OCI-LY1 (cell line): ENCODE measurements at regions not wholly inside any gene's neighbourhood (a gene's known extent, or its start where the extent isn't known, plus 50 kb on each side); places are given as distances from the start of the nearest gene placed in this dataset.

ENCODE experiments used
- H2AFZ ChIP-seq: fragments of 200-600 bp; sonication (generic), shearing (Covaris generic); 2 replicates; pipeline ENCODE4 v1.6.0; 2014; ENCODE audit warnings: antibody characterized with exemption, mild to moderate bottlenecking, low read length
- H3F3A ChIP-seq: fragments of 200-600 bp; sonication (generic), shearing (Covaris generic); 2 replicates; pipeline ENCODE4 v1.6.0; 2014; ENCODE audit warnings: mild to moderate bottlenecking, antibody characterized with exemption, low read length, moderate library complexity; ENCODE audit not compliant: insufficient read depth
- H3K27ac ChIP-seq: fragments of 200-600 bp; sonication (generic); 2 replicates; pipeline ENCODE4 v1.5.1; 2014; ENCODE audit warnings: low read length, mixed run types, mild to moderate bottlenecking, low read depth; ENCODE audit not compliant: poor library complexity, severe bottlenecking
- H3K27me3 ChIP-seq: fragments of 200-600 bp; sonication (generic); 2 replicates; pipeline ENCODE4 v1.6.0; 2014; ENCODE audit warnings: antibody characterized with exemption, mild to moderate bottlenecking, low read length, moderate library complexity; ENCODE audit not compliant: insufficient read depth
- H3K36me3 ChIP-seq: fragments of 200-600 bp; sonication (generic); 2 replicates; pipeline ENCODE4 v1.6.1; 2014; ENCODE audit warnings: mild to moderate bottlenecking, antibody characterized with exemption, low read length, moderate library complexity, mixed read lengths; ENCODE audit not compliant: insufficient read depth
- H3K4me1 ChIP-seq: fragments of 200-600 bp; sonication (generic); 2 replicates; pipeline ENCODE4 v1.5.1; 2014; ENCODE audit warnings: mild to moderate bottlenecking, low read length, moderate library complexity; ENCODE audit not compliant: insufficient read depth, severe bottlenecking
- H3K4me2 ChIP-seq: fragments of 200-600 bp; sonication (generic), shearing (Covaris generic); 2 replicates; pipeline ENCODE4 v1.6.1; 2014; ENCODE audit warnings: low read length
- H3K4me3 ChIP-seq: fragments of 200-600 bp; sonication (generic); 2 replicates; pipeline ENCODE4 v1.5.1; 2014; ENCODE audit warnings: low read length, low read depth, mild to moderate bottlenecking, mixed read lengths; ENCODE audit not compliant: poor library complexity, severe bottlenecking
- H3K79me2 ChIP-seq: fragments of 200-600 bp; shearing (Covaris generic); 2 replicates; pipeline ENCODE4 v1.6.1; 2016; ENCODE audit warnings: mixed run types, low read length, mixed read lengths; ENCODE audit not compliant: insufficient read depth
- H3K9ac ChIP-seq: fragments of 200-600 bp; sonication (generic), shearing (Covaris generic); 2 replicates; pipeline ENCODE4 v1.6.1; 2014; ENCODE audit warnings: mild to moderate bottlenecking, low read length, mixed read lengths
- H3K9me2 ChIP-seq: fragments of 200-600 bp; sonication (generic), shearing (Covaris generic); 2 replicates; pipeline ENCODE4 v1.6.1; 2014; ENCODE audit warnings: low read depth, mild to moderate bottlenecking, low read length, mixed read lengths
- H3K9me3 ChIP-seq: fragments of 200-600 bp; shearing (Covaris generic); 2 replicates; pipeline ENCODE4 v1.6.1; 2014; ENCODE audit warnings: low read length, mixed read lengths
- H4K20me1 ChIP-seq: fragments of 200-600 bp; sonication (generic), shearing (Covaris generic); 2 replicates; pipeline ENCODE4 v1.6.0; 2016; ENCODE audit warnings: mild to moderate bottlenecking, low read length; ENCODE audit not compliant: insufficient read depth
- EZH2 ChIP-seq: fragments of 200-600 bp; sonication (generic), shearing (Covaris generic); IDR thresholded peaks from 2 replicates; pipeline ENCODE4 v1.8.0; 2017; ENCODE audit warnings: borderline replicate concordance, mixed run types, mild to moderate bottlenecking, antibody characterized with exemption, low read length, moderate library complexity, mixed read lengths
- TF ChIP-seq, protein P1 (sequence below): fragments of 200-600 bp; sonication (generic), shearing (Covaris generic); IDR thresholded peaks from 2 replicates; pipeline ENCODE4 v1.5.1; 2017; ENCODE audit warnings: mild to moderate bottlenecking, antibody characterized with exemption, low read length, moderate library complexity, mixed read lengths

DNA sequence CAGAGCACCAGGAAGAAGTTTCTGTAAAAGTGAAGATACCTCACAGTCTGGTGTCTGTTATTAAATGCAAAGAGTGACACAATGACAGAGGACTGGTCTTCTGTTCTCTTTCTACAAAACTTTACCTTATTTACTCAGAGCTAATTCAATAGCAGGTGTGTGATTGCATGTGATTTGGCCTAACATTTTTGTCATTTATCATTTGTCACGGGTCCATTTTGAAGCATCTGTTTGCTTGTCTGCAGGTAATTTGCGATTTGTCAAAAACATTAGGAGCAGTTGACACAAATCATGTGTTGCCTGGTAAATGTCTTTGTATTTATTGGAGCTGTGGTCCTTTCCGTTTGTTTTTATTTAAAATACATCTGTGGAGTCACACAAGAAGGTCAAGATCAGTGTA lies 1232.4 kb downstream of the STIM2 start:
- no peaks in the 10 kb centered on the region for H3K36me3 ChIP-seq
- H2AFZ ChIP-seq, result no peak overlapping the region
- H3K4me2 ChIP-seq, result no peak overlapping the region
- no peaks in the 10 kb centered on the region for H3K9me3 ChIP-seq
- H3K79me2 ChIP-seq, result no peaks in the 10 kb centered on the region
- no peak overlapping the region for H3K9ac ChIP-seq
- TF ChIP-seq EZH2, result no peak
- TF ChIP-seq, protein P1, sequence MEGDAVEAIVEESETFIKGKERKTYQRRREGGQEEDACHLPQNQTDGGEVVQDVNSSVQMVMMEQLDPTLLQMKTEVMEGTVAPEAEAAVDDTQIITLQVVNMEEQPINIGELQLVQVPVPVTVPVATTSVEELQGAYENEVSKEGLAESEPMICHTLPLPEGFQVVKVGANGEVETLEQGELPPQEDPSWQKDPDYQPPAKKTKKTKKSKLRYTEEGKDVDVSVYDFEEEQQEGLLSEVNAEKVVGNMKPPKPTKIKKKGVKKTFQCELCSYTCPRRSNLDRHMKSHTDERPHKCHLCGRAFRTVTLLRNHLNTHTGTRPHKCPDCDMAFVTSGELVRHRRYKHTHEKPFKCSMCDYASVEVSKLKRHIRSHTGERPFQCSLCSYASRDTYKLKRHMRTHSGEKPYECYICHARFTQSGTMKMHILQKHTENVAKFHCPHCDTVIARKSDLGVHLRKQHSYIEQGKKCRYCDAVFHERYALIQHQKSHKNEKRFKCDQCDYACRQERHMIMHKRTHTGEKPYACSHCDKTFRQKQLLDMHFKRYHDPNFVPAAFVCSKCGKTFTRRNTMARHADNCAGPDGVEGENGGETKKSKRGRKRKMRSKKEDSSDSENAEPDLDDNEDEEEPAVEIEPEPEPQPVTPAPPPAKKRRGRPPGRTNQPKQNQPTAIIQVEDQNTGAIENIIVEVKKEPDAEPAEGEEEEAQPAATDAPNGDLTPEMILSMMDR, result no peak
- H3K4me1 ChIP-seq, result no peaks in the 10 kb centered on the region
- no peaks in the 10 kb centered on the region for H4K20me1 ChIP-seq
- H3K27me3 ChIP-seq, result no peaks in the 10 kb centered on the region
- no peak overlapping the region for H3K4me3 ChIP-seq
- no peaks in the 10 kb centered on the region for H3F3A ChIP-seq
- H3K9me2 ChIP-seq, result no peaks in the 10 kb centered on the region
- no peak overlapping the region for H3K27ac ChIP-seq

GRCh38 chr4:28101583-28101982 lies 1240.9 kb downstream of the STIM2 start:
- H3K27ac ChIP-seq, result no peak overlapping the region
- H4K20me1 ChIP-seq, result no peaks in the 10 kb centered on the region
- H3K9ac ChIP-seq, result no peak overlapping the region
- no peaks in the 10 kb centered on the region for H3K27me3 ChIP-seq
- no peaks in the 10 kb centered on the region for H3K9me3 ChIP-seq
- H3K9me2 ChIP-seq, result no peaks in the 10 kb centered on the region
- no peak overlapping the region for H3K4me3 ChIP-seq
- no peaks in the 10 kb centered on the region for H3K36me3 ChIP-seq
- H3K4me2 ChIP-seq, result no peak overlapping the region
- H3K4me1 ChIP-seq, result no peaks in the 10 kb centered on the region
- TF ChIP-seq, protein P1, result no peak
- no peak for TF ChIP-seq EZH2
- no peak overlapping the region for H2AFZ ChIP-seq
- no peaks in the 10 kb centered on the region for H3F3A ChIP-seq
- H3K79me2 ChIP-seq, result no peaks in the 10 kb centered on the region

DNA sequence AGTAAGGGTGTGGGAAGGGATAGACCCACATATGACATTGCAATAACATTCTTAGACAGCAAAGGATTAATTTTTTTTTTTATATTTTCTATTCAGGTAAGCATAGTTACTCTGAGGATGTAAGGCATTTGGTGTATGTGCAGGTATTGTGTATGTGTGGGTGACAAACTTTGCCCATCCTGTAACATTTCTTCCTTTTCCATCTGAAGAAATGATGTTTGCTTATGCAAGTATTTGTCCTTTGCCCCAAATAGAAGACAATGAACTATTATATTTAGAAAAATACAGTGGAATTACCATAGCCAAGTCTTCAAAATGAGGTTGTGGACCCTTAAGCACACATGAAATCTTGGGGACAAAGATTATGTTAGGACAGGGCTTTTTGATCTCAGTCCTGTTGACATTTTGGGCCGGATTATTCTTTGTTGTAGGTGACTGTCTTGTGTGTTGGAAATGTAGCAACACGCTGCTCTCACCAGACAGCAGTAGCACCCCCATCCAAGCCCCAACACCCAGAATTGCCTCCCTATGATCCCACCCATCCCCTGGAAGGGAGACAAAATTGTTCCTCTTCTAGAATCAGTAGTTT lies 1244.7 kb downstream of the STIM2 start:
- Histone ChIP-seq H3K79me2 (no peaks in the 10 kb centered on the region), H3K4me1 (no peaks in the 10 kb centered on the region), H3K9me3 (no peaks in the 10 kb centered on the region), H3K27me3 (no peaks in the 10 kb centered on the region), H3K4me3 (no peak overlapping the region), H2AFZ (no peak overlapping the region), H3K9ac (no peak overlapping the region), H3F3A (no peaks in the 10 kb centered on the region), H3K36me3 (no peaks in the 10 kb centered on the region), H3K27ac (no peak overlapping the region), H4K20me1 (no peaks in the 10 kb centered on the region), H3K4me2 (no peak overlapping the region), H3K9me2 (no peaks in the 10 kb centered on the region)
- no peak for TF ChIP-seq EZH2
- TF ChIP-seq, protein P1, result no peak
